Tibial nerve (tissue), 3 donors: ENCODE measurements at regions not wholly inside any gene's neighbourhood (a gene's known extent, or its start where the extent isn't known, plus 50 kb on each side); places are given as distances from the start of the nearest gene placed in this dataset.

ENCODE experiments used
- POLR2A ChIP-seq, 2 donors: fragments of 450-650 bp; IDR thresholded peaks; one replicate each; pipeline ENCODE4 v1.6.1; 2017; ENCODE audit warnings: antibody characterized with exemption in 2 of 2, mild to moderate bottlenecking in 2 of 2, moderate library complexity in 2 of 2
- TF ChIP-seq, protein P1 (sequence below), 5 experiments: fragments of 200-600 bp in 3 of 5; fragments of 450-650 bp in 2 of 5; sonication (generic) in 3 of 5; IDR thresholded peaks; one replicate each; pipeline ENCODE4 v1.5.1; 2016 to 2019; ENCODE audit warnings: antibody characterized with exemption in 5 of 5, mild to moderate bottlenecking in 3 of 5, moderate library complexity in 2 of 5

GRCh38 chr5:171703146-171703545 lies 82.5 kb upstream of the SMIM23 start:
- TF ChIP-seq, protein P1, sequence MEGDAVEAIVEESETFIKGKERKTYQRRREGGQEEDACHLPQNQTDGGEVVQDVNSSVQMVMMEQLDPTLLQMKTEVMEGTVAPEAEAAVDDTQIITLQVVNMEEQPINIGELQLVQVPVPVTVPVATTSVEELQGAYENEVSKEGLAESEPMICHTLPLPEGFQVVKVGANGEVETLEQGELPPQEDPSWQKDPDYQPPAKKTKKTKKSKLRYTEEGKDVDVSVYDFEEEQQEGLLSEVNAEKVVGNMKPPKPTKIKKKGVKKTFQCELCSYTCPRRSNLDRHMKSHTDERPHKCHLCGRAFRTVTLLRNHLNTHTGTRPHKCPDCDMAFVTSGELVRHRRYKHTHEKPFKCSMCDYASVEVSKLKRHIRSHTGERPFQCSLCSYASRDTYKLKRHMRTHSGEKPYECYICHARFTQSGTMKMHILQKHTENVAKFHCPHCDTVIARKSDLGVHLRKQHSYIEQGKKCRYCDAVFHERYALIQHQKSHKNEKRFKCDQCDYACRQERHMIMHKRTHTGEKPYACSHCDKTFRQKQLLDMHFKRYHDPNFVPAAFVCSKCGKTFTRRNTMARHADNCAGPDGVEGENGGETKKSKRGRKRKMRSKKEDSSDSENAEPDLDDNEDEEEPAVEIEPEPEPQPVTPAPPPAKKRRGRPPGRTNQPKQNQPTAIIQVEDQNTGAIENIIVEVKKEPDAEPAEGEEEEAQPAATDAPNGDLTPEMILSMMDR (IDR thresholded peaks at IDR 0.05): no peak
- TF ChIP-seq POLR2A (IDR thresholded peaks at IDR 0.05): no peak
